HepG2 (cell line): ENCODE measurements at regions not wholly inside any gene's neighbourhood (a gene's known extent, or its start where the extent isn't known, plus 50 kb on each side); places are given as distances from the start of the nearest gene placed in this dataset.

ENCODE experiments used
- FIP1L1 ChIP-seq: fragments of 200-400 bp; formaldehyde crosslinking; IDR thresholded peaks from 2 replicates; pipeline ENCODE4 v1.6.1; 2018; ENCODE audit warnings: low read depth, mild to moderate bottlenecking, low read length, moderate library complexity, borderline replicate concordance; ENCODE audit not compliant: insufficient read depth
- FOXA1 ChIP-seq, 2 experiments: fragments of 450-650 bp in 1 of 2; sonication (generic) in 1 of 2; formaldehyde crosslinking in 1 of 2; IDR thresholded peaks; 2 replicates each; pipeline versions ENCODE4 v1.4.0 to v1.6.1; 2016 to 2020; ENCODE audit warnings: missing genetic modification reagents in 1 of 2
- HES4 ChIP-seq: sonication (generic); formaldehyde crosslinking; IDR thresholded peaks from 2 replicates; pipeline ENCODE4 v1.9.0; 2021; ENCODE audit warnings: mild to moderate bottlenecking, missing genetic modification reagents, borderline replicate concordance
- JUN ChIP-seq: sonication (generic); formaldehyde crosslinking; IDR thresholded peaks from 2 replicates; pipeline ENCODE4 v1.4.0; 2020; ENCODE audit warnings: mild to moderate bottlenecking, missing genetic modification reagents
- MAFG ChIP-seq: sonication (generic); formaldehyde crosslinking; IDR thresholded peaks from 2 replicates; pipeline ENCODE4 v1.5.1; 2020; ENCODE audit warnings: mild to moderate bottlenecking, missing genetic modification reagents
- NCOR1 ChIP-seq: fragments of 200-600 bp; sonication (generic); IDR thresholded peaks from 2 replicates; pipeline ENCODE4 v1.7.0; 2017; ENCODE audit warnings: antibody characterized with exemption, low read length, borderline replicate concordance
- RXRB ChIP-seq: IDR thresholded peaks from 2 replicates; pipeline ENCODE4 v1.6.1; 2016; ENCODE audit warnings: borderline replicate concordance, missing genetic modification reagents, missing compliant biosample characterization
- SOX13 ChIP-seq, 3 experiments: fragments of 450-650 bp in 1 of 3; sonication (generic) in 1 of 3; formaldehyde crosslinking in 1 of 3; IDR thresholded peaks in 2 of 3; conservative IDR thresholded peaks in 1 of 3; 2 replicates each; pipeline versions ENCODE4 v1.5.0 to v1.6.1; 2016 to 2020; ENCODE audit warnings: antibody characterized with exemption in 1 of 3, mild to moderate bottlenecking in 1 of 3, missing compliant biosample characterization in 1 of 3, missing genetic modification reagents in 1 of 3, moderate library complexity in 1 of 3
- SUZ12 ChIP-seq: fragments of 150-350 bp; IDR thresholded peaks from 2 replicates; pipeline ENCODE4 v1.6.1; 2014; ENCODE audit warnings: low read depth, low read length
- TCF7 ChIP-seq: sonication (generic); IDR thresholded peaks from 2 replicates; pipeline ENCODE4 v1.6.1; 2016; ENCODE audit warnings: antibody characterized with exemption, low read depth
- ZNF292 ChIP-seq: sonication (generic); formaldehyde crosslinking; IDR thresholded peaks from 2 replicates; pipeline ENCODE4 v1.8.1; 2022; ENCODE audit warnings: mild to moderate bottlenecking, low read depth, missing genetic modification reagents, borderline replicate concordance
- ZNF350 ChIP-seq: sonication (generic); formaldehyde crosslinking; IDR thresholded peaks from 2 replicates; pipeline ENCODE4 v1.4.0; 2020; ENCODE audit warnings: mild to moderate bottlenecking, low read depth, missing genetic modification reagents, borderline replicate concordance
- ZNF749 ChIP-seq: sonication (generic); formaldehyde crosslinking; IDR thresholded peaks from 2 replicates; pipeline ENCODE4 v1.8.0; 2022; ENCODE audit warnings: mild to moderate bottlenecking, missing genetic modification reagents, moderate library complexity, borderline replicate concordance
- TF ChIP-seq, protein P1 (sequence below): sonication (generic); formaldehyde crosslinking; IDR thresholded peaks from 2 replicates; pipeline ENCODE4 v1.4.0; 2020; ENCODE audit warnings: mild to moderate bottlenecking, missing genetic modification reagents
- TF ChIP-seq, protein P2 (sequence below): sonication (generic); formaldehyde crosslinking; IDR thresholded peaks from 2 replicates; pipeline ENCODE4 v1.8.1; 2023; ENCODE audit warnings: missing genetic modification reagents, mild to moderate bottlenecking, borderline replicate concordance
- TF ChIP-seq, protein P3 (sequence below), 2 experiments: sonication (generic) in 1 of 2; formaldehyde crosslinking in 1 of 2; IDR thresholded peaks; 2 replicates each; pipeline versions ENCODE4 v1.6.1 to v1.9.0; 2014 to 2022; ENCODE audit warnings: antibody characterized with exemption in 1 of 2, borderline replicate concordance in 1 of 2, inconsistent platforms in 1 of 2, low read depth in 1 of 2, missing genetic modification reagents in 1 of 2
- TF ChIP-seq, protein P4 (sequence below): sonication (generic); formaldehyde crosslinking; IDR thresholded peaks from 2 replicates; pipeline ENCODE4 v1.5.0; 2020; ENCODE audit warnings: missing genetic modification reagents

DNA sequence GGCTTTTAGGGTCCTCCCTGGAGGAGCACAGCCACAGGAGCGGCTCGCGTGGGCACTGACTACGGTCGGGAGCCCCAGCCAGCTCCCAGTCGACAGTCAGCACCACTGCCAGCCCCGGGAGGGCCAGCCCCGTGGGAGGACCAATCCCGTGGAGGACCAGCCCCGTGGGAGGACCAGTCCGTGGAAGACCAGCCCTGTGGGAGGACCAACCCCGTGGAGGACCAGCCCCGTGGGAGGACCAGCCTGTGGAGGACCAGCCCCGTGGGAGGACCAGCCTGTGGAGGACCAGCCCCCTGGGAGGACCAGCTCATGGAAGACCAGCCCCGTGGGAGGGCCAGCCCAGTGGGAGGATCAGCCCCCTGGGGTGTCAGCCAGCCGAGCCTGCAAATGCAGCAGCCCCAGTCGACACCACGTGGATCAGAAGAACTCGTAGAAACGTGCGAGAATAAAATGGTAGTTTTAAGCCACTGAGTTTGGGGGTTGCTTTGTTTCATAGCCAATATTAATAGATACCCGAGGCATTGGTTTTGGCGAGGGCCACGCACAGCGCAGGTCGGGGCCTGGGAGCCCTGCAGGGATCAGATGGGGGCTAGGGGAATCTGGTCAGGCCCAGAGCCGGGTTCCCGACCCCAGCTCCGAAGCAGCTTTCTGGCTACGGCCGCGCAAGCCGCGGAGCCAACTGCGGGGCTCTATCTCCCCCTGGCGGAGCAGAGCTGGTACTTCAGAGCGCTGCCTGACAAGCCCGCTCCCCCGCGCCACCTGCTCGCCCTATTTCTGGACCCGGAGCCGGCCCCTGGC, 73.0 kb downstream of the TEX51 start (continued):
- TF ChIP-seq FOXA1 (IDR thresholded peaks at IDR 0.05) (no peak), FOXA1 (CRISPR knock-in tag; IDR thresholded peaks at IDR 0.05) (no peak), RXRB (CRISPR knock-in tag) (peak; percentile 41; the same call in 1 of the 2 replicates), JUN (no peak), HES4 (CRISPR knock-in tag) (no peak), ZNF350 (CRISPR knock-in tag) (peak; percentile 31; the same call in 1 of the 2 replicates), FIP1L1 (no peak), MAFG (CRISPR knock-in tag) (no peak), ZNF292 (CRISPR knock-in tag) (peak; percentile 62; the same call in 1 of the 2 replicates), SOX13 (IDR thresholded peaks at IDR 0.05) (no peak), SOX13 (CRISPR knock-in tag; conservative IDR thresholded peaks at IDR 0.05 in 1 of 2, IDR thresholded peaks at IDR 0.05 in 1 of 2) (0 out of 4 replicates have a peak, but pooled peaks of 1 of the 2 experiments have one; percentile 39), TCF7 (no peak), ZNF749 (0 out of 2 replicates have a peak, but pooled peaks have one; percentile 29), SUZ12 (peak; percentile 25; the same call in 1 of the 2 replicates), NCOR1 (no peak)
- TF ChIP-seq, protein P1, sequence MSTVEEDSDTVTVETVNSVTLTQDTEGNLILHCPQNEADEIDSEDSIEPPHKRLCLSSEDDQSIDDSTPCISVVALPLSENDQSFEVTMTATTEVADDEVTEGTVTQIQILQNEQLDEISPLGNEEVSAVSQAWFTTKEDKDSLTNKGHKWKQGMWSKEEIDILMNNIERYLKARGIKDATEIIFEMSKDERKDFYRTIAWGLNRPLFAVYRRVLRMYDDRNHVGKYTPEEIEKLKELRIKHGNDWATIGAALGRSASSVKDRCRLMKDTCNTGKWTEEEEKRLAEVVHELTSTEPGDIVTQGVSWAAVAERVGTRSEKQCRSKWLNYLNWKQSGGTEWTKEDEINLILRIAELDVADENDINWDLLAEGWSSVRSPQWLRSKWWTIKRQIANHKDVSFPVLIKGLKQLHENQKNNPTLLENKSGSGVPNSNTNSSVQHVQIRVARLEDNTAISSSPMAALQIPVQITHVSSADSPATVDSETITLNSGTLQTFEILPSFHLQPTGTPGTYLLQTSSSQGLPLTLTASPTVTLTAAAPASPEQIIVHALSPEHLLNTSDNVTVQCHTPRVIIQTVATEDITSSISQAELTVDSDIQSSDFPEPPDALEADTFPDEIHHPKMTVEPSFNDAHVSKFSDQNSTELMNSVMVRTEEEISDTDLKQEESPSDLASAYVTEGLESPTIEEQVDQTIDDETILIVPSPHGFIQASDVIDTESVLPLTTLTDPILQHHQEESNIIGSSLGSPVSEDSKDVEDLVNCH (CRISPR knock-in tag), result no peak
- TF ChIP-seq, protein P2, sequence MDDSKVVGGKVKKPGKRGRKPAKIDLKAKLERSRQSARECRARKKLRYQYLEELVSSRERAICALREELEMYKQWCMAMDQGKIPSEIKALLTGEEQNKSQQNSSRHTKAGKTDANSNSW (CRISPR knock-in tag), result no peak
- TF ChIP-seq, protein P3, sequence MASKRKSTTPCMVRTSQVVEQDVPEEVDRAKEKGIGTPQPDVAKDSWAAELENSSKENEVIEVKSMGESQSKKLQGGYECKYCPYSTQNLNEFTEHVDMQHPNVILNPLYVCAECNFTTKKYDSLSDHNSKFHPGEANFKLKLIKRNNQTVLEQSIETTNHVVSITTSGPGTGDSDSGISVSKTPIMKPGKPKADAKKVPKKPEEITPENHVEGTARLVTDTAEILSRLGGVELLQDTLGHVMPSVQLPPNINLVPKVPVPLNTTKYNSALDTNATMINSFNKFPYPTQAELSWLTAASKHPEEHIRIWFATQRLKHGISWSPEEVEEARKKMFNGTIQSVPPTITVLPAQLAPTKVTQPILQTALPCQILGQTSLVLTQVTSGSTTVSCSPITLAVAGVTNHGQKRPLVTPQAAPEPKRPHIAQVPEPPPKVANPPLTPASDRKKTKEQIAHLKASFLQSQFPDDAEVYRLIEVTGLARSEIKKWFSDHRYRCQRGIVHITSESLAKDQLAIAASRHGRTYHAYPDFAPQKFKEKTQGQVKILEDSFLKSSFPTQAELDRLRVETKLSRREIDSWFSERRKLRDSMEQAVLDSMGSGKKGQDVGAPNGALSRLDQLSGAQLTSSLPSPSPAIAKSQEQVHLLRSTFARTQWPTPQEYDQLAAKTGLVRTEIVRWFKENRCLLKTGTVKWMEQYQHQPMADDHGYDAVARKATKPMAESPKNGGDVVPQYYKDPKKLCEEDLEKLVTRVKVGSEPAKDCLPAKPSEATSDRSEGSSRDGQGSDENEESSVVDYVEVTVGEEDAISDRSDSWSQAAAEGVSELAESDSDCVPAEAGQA (IDR thresholded peaks at IDR 0.05; ENCODE audit: low read depth), result no peak
- TF ChIP-seq, protein P3 (CRISPR knock-in tag; IDR thresholded peaks at IDR 0.05; ENCODE audit: borderline replicate concordance), result no peak
- TF ChIP-seq, protein P4, sequence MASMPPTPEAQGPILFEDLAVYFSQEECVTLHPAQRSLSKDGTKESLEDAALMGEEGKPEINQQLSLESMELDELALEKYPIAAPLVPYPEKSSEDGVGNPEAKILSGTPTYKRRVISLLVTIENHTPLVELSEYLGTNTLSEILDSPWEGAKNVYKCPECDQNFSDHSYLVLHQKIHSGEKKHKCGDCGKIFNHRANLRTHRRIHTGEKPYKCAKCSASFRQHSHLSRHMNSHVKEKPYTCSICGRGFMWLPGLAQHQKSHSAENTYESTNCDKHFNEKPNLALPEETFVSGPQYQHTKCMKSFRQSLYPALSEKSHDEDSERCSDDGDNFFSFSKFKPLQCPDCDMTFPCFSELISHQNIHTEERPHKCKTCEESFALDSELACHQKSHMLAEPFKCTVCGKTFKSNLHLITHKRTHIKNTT (CRISPR knock-in tag), result no peak
